SK-N-MC (cell line): ENCODE measurements at regions not wholly inside any gene's neighbourhood (a gene's known extent, or its start where the extent isn't known, plus 50 kb on each side); places are given as distances from the start of the nearest gene placed in this dataset.

ENCODE experiments used
- FOXP2 ChIP-seq: optimal IDR thresholded peaks from 2 replicates; pipeline ENCODE3; 2011; ENCODE audit warnings: mild to moderate bottlenecking, moderate library complexity; ENCODE audit not compliant: insufficient read depth; ENCODE audit errors: extremely low read length, control extremely low read depth
- POLR2AphosphoS5 ChIP-seq: IDR thresholded peaks from 2 replicates; pipeline ENCODE4 v1.6.1; 2012; ENCODE audit warnings: mild to moderate bottlenecking, low read depth, low read length, borderline replicate concordance

- TF ChIP-seq POLR2AphosphoS5 = no peak
- TF ChIP-seq FOXP2 = no peak
Measured at GRCh38 chr2:160680294-160680693, 186.7 kb upstream of the RBMS1 start.
